Panc1 (cell line): ENCODE measurements at regions not wholly inside any gene's neighbourhood (a gene's known extent, or its start where the extent isn't known, plus 50 kb on each side); places are given as distances from the start of the nearest gene placed in this dataset.

Source experiments
- CTCF ChIP-seq: fragments of 450-650 bp; IDR thresholded peaks from 2 replicates; pipeline ENCODE4 v1.5.1; 2017; ENCODE audit warnings: mild to moderate bottlenecking
- POLR2AphosphoS5 ChIP-seq: IDR thresholded peaks from 2 replicates; pipeline ENCODE4 v1.6.1; 2012; ENCODE audit warnings: mild to moderate bottlenecking, low read depth, low read length, moderate library complexity
- REST ChIP-seq, 2 experiments: IDR thresholded peaks; 2 replicates each; pipeline ENCODE4 v1.6.1; 2011 to 2012; ENCODE audit warnings: low read depth in 2 of 2, control low read depth in 1 of 2, low read length in 1 of 2, mild to moderate bottlenecking in 1 of 2, moderate library complexity in 1 of 2; ENCODE audit not compliant: insufficient read depth in 1 of 2

- TF ChIP-seq CTCF (no peak), REST (IDR thresholded peaks at IDR 0.05; ENCODE audit: insufficient read depth in 1 of 2, low read depth in 2 of 2, low read length in 1 of 2) (no peak), POLR2AphosphoS5 (no peak)
Measured at GRCh38 chr2:7907041-7907440, 774.8 kb upstream of the ID2 start.
